Transverse colon (tissue), 4 donors: ENCODE measurements at regions not wholly inside any gene's neighbourhood (a gene's known extent, or its start where the extent isn't known, plus 50 kb on each side); places are given as distances from the start of the nearest gene placed in this dataset.

ENCODE experiments used
- DNase-seq: peaks from one replicate; pipeline ENCODE4 v3.0.0-alpha.2; 2019
- H3K27ac ChIP-seq, 4 donors: fragments of 200-600 bp; sonication (generic); 2 replicates each; pipeline ENCODE4 v1.5.1; 2016 to 2018; ENCODE audit warnings: inconsistent platforms in 4 of 4
- H3K27me3 ChIP-seq: fragments of 200-600 bp; sonication (generic); 2 replicates; pipeline ENCODE4 v1.5.1; 2017; ENCODE audit warnings: inconsistent platforms
- H3K36me3 ChIP-seq, 4 donors: fragments of 200-600 bp; sonication (generic); 2 replicates each; pipeline ENCODE4 v1.5.1; 2017 to 2019; ENCODE audit warnings: inconsistent platforms in 4 of 4
- H3K4me1 ChIP-seq, 4 donors: fragments of 200-600 bp; sonication (generic); 2 replicates each; pipeline ENCODE4 v1.5.1; 2017 to 2020; ENCODE audit warnings: inconsistent platforms in 4 of 4
- H3K4me3 ChIP-seq, 4 donors: fragments of 200-600 bp; sonication (generic); 1 replicate in 1 of 4; 2 replicates in 3 of 4; pipeline versions ENCODE4 v1.5.1 to v1.6.1; 2017 to 2019; ENCODE audit warnings: inconsistent platforms in 4 of 4
- H3K9me3 ChIP-seq, 2 donors: fragments of 200-600 bp; sonication (generic); 2 replicates each; pipeline ENCODE4 v1.5.1; 2017 to 2019; ENCODE audit warnings: inconsistent platforms in 2 of 2
- CTCF ChIP-seq, 5 experiments: fragments of 200-600 bp in 3 of 5; fragments of 450-650 bp in 2 of 5; sonication (generic) in 3 of 5; IDR thresholded peaks; 1 replicate in 2 of 5; 2 replicates in 3 of 5; pipeline ENCODE4 v1.5.1; 2016 to 2017; ENCODE audit warnings: antibody characterized with exemption in 5 of 5, inconsistent platforms in 3 of 5, mild to moderate bottlenecking in 2 of 5, moderate library complexity in 1 of 5
- EP300 ChIP-seq: sonication (generic); formaldehyde crosslinking; IDR thresholded peaks from one replicate; pipeline ENCODE4 v1.6.1; 2017; ENCODE audit warnings: antibody characterized with exemption, low read depth
- POLR2A ChIP-seq: fragments of 450-650 bp; IDR thresholded peaks from one replicate; pipeline ENCODE4 v1.6.1; 2016; ENCODE audit warnings: antibody characterized with exemption, mild to moderate bottlenecking, moderate library complexity
- POLR2AphosphoS5 ChIP-seq, 3 donors: sonication (generic); formaldehyde crosslinking; IDR thresholded peaks; one replicate each; pipeline ENCODE4 v1.6.1; 2016; ENCODE audit warnings: antibody characterized with exemption in 3 of 3
- WGBS, 2 donors: methylation state at CpG; one replicate each; pipeline ENCODE4 v1.1.5; 2018; ENCODE audit warnings: low coverage in 1 of 2; 5-methylcytosine and 5-hydroxymethylcytosine counted together
- in situ Hi-C, 4 donors: fragments of 200-750 bp; cut with MboI; loops; one replicate each; pipeline versions ENCODE4 v1.15.0 to v1.15.1; 2017; ENCODE audit warnings: low sequenced_read_pairs in 3 of 4, low pct_ligation_motif_present in 1 of 4, low pct_unique_long_range_greater_than_20kb in 1 of 4
- intact Hi-C: fragments of 100-400 bp; cut with DNase I; formaldehyde crosslinking; loops from one replicate; pipeline ENCODE4 v1.15.1; 2023; ENCODE audit warnings: low total_unique reads

- intact Hi-C loops, result no loop called here
Measured at GRCh38 chr5:74093561-74093960, 467.6 kb downstream of the ARHGEF28 start.

GRCh38 chr5:74092766-74093165 lies 466.8 kb downstream of the ARHGEF28 start:
- H3K27me3 ChIP-seq, result no peaks in the 10 kb centered on the region
- WGBS, 2 donors, result 96 to 100% methylated on average over 1 to 2 of the region's 2 CpGs
- no peaks in the 10 kb centered on the region for H3K9me3 ChIP-seq
- H3K27ac ChIP-seq, result no peak overlapping the region
- H3K36me3 ChIP-seq, result no peaks in the 10 kb centered on the region
- no peak overlapping the region for H3K4me3 ChIP-seq
- intact Hi-C loops (no loop called here), in situ Hi-C loops (no loop called here)
- DNase-seq, result no peak
- TF ChIP-seq EP300, result no peak
- peaks cover 0 to 5% (median 0%) of the 10 kb centered on the region in 4 donors for H3K4me1 ChIP-seq

More at GRCh38 chr5:74093561-74093960, 467.6 kb downstream of the ARHGEF28 start:
- no peaks in the 10 kb centered on the region for H3K9me3 ChIP-seq
- in situ Hi-C loops, result no loop called here
- H3K27me3 ChIP-seq, result no peaks in the 10 kb centered on the region
- peaks cover 0 to 5% (median 0%) of the 10 kb centered on the region in 4 donors for H3K4me1 ChIP-seq
- DNase-seq, result peak; percentile 28
- H3K4me3 ChIP-seq, result no peak overlapping the region
- WGBS, 2 donors, result 25 to 40% methylated on average over 1 to 2 of the region's 2 CpGs
- H3K36me3 ChIP-seq, result no peaks in the 10 kb centered on the region
- H3K27ac ChIP-seq, result no peak overlapping the region
- TF ChIP-seq POLR2A (no peak), EP300 (peak; percentile 12)

GRCh38 chr5:74085782-74086181 lies 459.8 kb downstream of the ARHGEF28 start:
- in situ Hi-C loops, result no loop called here
- no peaks in the 10 kb centered on the region for H3K27me3 ChIP-seq
- DNase-seq, result no peak
- no peak overlapping the region for H3K27ac ChIP-seq
- WGBS, 2 donors, result 98 to 100% methylated on average over 2 of the region's 2 CpGs
- intact Hi-C loops, result no loop called here
- TF ChIP-seq EP300, result no peak
- no peaks in the 10 kb centered on the region for H3K36me3 ChIP-seq
- no peaks in the 10 kb centered on the region for H3K4me1 ChIP-seq
- no peaks in the 10 kb centered on the region for H3K9me3 ChIP-seq
- no peak overlapping the region for H3K4me3 ChIP-seq

DNA sequence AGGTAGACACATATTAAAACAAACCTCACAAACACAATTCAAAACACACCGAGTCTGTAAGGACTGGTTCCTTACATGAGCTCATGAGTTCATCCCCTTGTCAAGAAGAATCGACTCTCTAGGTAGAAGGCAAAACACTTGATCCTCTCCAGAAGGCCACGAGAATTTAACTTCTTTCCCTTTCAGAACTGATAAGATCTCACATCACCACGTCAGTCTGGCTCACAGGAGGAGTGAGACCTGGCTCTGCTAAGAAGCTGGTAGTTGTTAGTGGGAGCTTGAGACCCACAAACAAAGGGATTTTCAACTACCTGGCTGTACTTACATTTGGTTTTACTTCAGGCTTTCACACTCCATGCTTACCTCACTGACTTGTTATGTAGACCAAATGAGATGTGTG lies 459.2 kb downstream of the ARHGEF28 start:
- in situ Hi-C loops, result no loop called here
- no peaks in the 10 kb centered on the region for H3K36me3 ChIP-seq
- 58% methylated on average over 4 of the region's 4 CpGs; no CpG with 5 or more reads in 1 of the 2 donors for WGBS, 2 donors
- TF ChIP-seq CTCF (IDR thresholded peaks at IDR 0.05), result no peak
- no peak for TF ChIP-seq POLR2AphosphoS5 (IDR thresholded peaks at IDR 0.05)
- TF ChIP-seq EP300, result no peak
- no peak for TF ChIP-seq POLR2A
- H3K4me1 ChIP-seq, result no peaks in the 10 kb centered on the region
- intact Hi-C loops, result no loop called here
- H3K27ac ChIP-seq, result no peak overlapping the region
- H3K27me3 ChIP-seq, result no peaks in the 10 kb centered on the region
- DNase-seq, result no peak
- H3K4me3 ChIP-seq, result no peak overlapping the region
- no peaks in the 10 kb centered on the region for H3K9me3 ChIP-seq

DNA sequence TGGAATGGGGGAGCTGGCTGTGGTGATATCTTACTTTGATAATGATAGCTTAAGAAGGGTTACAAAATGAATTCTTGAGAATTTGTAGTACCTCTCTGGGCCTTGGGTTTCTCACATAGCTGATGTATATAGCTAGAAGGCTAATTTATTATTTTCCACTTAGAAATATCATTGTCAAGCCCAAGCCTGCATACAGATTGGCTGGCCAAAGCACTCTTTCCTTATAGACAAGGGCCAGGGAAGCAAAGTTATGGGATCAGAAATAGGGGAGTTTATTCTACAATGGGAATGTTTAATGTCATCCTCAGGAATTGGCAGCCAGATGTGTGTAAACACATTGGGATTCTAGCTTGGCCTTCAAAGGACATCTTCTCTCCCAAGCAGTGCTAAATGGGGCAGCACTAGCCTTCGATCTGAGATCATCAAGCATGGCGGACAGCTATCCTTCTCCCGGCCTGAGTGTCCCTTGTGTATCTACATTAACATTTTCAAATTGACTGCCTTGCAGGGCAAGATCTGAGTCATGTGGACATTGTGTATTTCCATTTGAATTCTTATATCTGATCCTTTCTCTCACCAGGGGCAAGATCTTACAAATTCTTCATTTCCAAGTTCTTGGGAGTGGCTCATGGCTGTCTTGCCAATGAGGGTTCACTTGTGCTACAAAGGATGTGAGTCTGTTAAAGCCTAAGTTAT lies 457.2 kb downstream of the ARHGEF28 start:
- in situ Hi-C loops, result no loop called here
- Histone ChIP-seq H3K4me3 (no peak overlapping the region), H3K27ac (no peak overlapping the region), H3K36me3 (no peaks in the 10 kb centered on the region), H3K4me1 (no peaks in the 10 kb centered on the region), H3K27me3 (no peaks in the 10 kb centered on the region), H3K9me3 (no peaks in the 10 kb centered on the region)
- no peak for TF ChIP-seq POLR2AphosphoS5 (IDR thresholded peaks at IDR 0.05)
- no peak for TF ChIP-seq EP300
- no peak for TF ChIP-seq CTCF (IDR thresholded peaks at IDR 0.05)
- TF ChIP-seq POLR2A, result no peak
- no peak for DNase-seq
- intact Hi-C loops, result no loop called here
- 55% methylated on average over 3 of the region's 3 CpGs; no CpG with 5 or more reads in 1 of the 2 donors for WGBS, 2 donors
